HT-29 (cell line): ENCODE measurements at regions not wholly inside any gene's neighbourhood (a gene's known extent, or its start where the extent isn't known, plus 50 kb on each side); places are given as distances from the start of the nearest gene placed in this dataset.

ENCODE experiments used
- DNase-seq: peaks from one replicate; pipeline ENCODE4 v3.0.0-alpha.2; 2015; ENCODE audit warnings: low spot score

GRCh38 chr5:39896706-39897105 lies 471.9 kb upstream of the DAB2 start:
- no peak for DNase-seq

GRCh38 chr5:39896104-39896503 lies 471.3 kb upstream of the DAB2 start:
- no peak for DNase-seq

GRCh38 chr5:39892708-39893107 lies 467.9 kb upstream of the DAB2 start:
- no peak for DNase-seq

- DNase-seq = no peak
Observed at GRCh38 chr5:39891376-39891775, 466.6 kb upstream of the DAB2 start.

- DNase-seq = no peak
Observed at GRCh38 chr5:39880985-39881384, 456.2 kb upstream of the DAB2 start.

GRCh38 chr5:39877479-39877878 lies 452.7 kb upstream of the DAB2 start:
- no peak for DNase-seq

- DNase-seq = no peak
Observed at GRCh38 chr5:39876146-39876545, 451.4 kb upstream of the DAB2 start.

- no peak for DNase-seq
Observed at GRCh38 chr5:39870137-39870536, 445.4 kb upstream of the DAB2 start.

- no peak for DNase-seq
Observed at GRCh38 chr5:39869396-39869795, 444.6 kb upstream of the DAB2 start.

- DNase-seq = no peak
Observed at GRCh38 chr5:39867923-39868322, 443.1 kb upstream of the DAB2 start.

- no peak for DNase-seq
Observed at GRCh38 chr5:39863926-39864552, 439.3 kb upstream of the DAB2 start.

- no peak for DNase-seq
Observed at GRCh38 chr5:39857041-39857440, 432.3 kb upstream of the DAB2 start.

GRCh38 chr5:39854771-39855410 lies 430.1 kb upstream of the DAB2 start:
- DNase-seq = no peak

GRCh38 chr5:39850291-39850690 lies 425.5 kb upstream of the DAB2 start:
- DNase-seq = no peak

GRCh38 chr5:39846144-39846543 lies 421.4 kb upstream of the DAB2 start:
- no peak for DNase-seq

- no peak for DNase-seq
Observed at GRCh38 chr5:39843767-39844166, 419.0 kb upstream of the DAB2 start.

- DNase-seq = no peak
Observed at GRCh38 chr5:39835371-39835770, 410.6 kb upstream of the DAB2 start.

- no peak for DNase-seq
Observed at GRCh38 chr5:39829441-39829840, 404.7 kb upstream of the DAB2 start.

GRCh38 chr5:39826051-39826450 lies 401.3 kb upstream of the DAB2 start:
- DNase-seq = no peak

GRCh38 chr5:39825301-39825700 lies 400.5 kb upstream of the DAB2 start:
- DNase-seq = no peak

GRCh38 chr5:39822020-39822419 lies 397.2 kb upstream of the DAB2 start:
- no peak for DNase-seq

- DNase-seq = no peak
Observed at GRCh38 chr5:39816866-39817265, 392.1 kb upstream of the DAB2 start.

- DNase-seq = no peak
Observed at GRCh38 chr5:39816156-39816845, 391.5 kb upstream of the DAB2 start.
